ENCODE measurements at regions not wholly inside any gene's neighbourhood (a gene's known extent, or its start where the extent isn't known, plus 50 kb on each side); places are given as distances from the start of the nearest gene placed in this dataset.

GRCh38 chr2:88261725-88262124 is 91.6 kb downstream of the THNSL2 start:
- DNase-seq (ENCODE audit: insufficient read length, low spot score, missing footprints) = no peak
- Histone ChIP-seq H3K27ac (ENCODE audit: low read depth, low read length) (no peak overlapping the region), H2AFZ (ENCODE audit: low read length) (no peak overlapping the region), H3K36me3 (ENCODE audit: insufficient read depth, low read length) (no peaks in the 10 kb centered on the region), H3K4me3 (ENCODE audit: insufficient read depth, low read length) (no peak overlapping the region), H3K79me2 (ENCODE audit: insufficient read depth, low read length) (no peaks in the 10 kb centered on the region), H3K4me1 (ENCODE audit: insufficient read depth, low read length) (no peaks in the 10 kb centered on the region), H4K20me1 (ENCODE audit: insufficient read depth, low read length) (no peaks in the 10 kb centered on the region), H3K27me3 (ENCODE audit: insufficient read depth, low read length) (no peaks in the 10 kb centered on the region), H3K4me2 (ENCODE audit: insufficient read depth, low read length) (no peak overlapping the region), H3K9me3 (ENCODE audit: low read depth, low read length) (no peaks in the 10 kb centered on the region)
- TF ChIP-seq, protein P1, sequence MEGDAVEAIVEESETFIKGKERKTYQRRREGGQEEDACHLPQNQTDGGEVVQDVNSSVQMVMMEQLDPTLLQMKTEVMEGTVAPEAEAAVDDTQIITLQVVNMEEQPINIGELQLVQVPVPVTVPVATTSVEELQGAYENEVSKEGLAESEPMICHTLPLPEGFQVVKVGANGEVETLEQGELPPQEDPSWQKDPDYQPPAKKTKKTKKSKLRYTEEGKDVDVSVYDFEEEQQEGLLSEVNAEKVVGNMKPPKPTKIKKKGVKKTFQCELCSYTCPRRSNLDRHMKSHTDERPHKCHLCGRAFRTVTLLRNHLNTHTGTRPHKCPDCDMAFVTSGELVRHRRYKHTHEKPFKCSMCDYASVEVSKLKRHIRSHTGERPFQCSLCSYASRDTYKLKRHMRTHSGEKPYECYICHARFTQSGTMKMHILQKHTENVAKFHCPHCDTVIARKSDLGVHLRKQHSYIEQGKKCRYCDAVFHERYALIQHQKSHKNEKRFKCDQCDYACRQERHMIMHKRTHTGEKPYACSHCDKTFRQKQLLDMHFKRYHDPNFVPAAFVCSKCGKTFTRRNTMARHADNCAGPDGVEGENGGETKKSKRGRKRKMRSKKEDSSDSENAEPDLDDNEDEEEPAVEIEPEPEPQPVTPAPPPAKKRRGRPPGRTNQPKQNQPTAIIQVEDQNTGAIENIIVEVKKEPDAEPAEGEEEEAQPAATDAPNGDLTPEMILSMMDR (IDR thresholded peaks at IDR 0.05; ENCODE audit: extremely low read depth, low read depth, low read length) = no peak

- H3K4me1 ChIP-seq (ENCODE audit: insufficient read depth, low read length) = no peaks in the 10 kb centered on the region
- no peaks in the 10 kb centered on the region for H3K36me3 ChIP-seq (ENCODE audit: insufficient read depth, low read length)
- H3K9me3 ChIP-seq (ENCODE audit: low read depth, low read length) = no peaks in the 10 kb centered on the region
- H3K4me2 ChIP-seq (ENCODE audit: insufficient read depth, low read length) = no peak overlapping the region
- H3K27ac ChIP-seq (ENCODE audit: low read depth, low read length) = no peak overlapping the region
- TF ChIP-seq, protein P1 (IDR thresholded peaks at IDR 0.05; ENCODE audit: extremely low read depth, low read depth, low read length) = no peak
- no peak overlapping the region for H3K4me3 ChIP-seq (ENCODE audit: insufficient read depth, low read length)
- DNase-seq (ENCODE audit: insufficient read length, low spot score, missing footprints) = no peak
- no peaks in the 10 kb centered on the region for H3K79me2 ChIP-seq (ENCODE audit: insufficient read depth, low read length)
- no peaks in the 10 kb centered on the region for H4K20me1 ChIP-seq (ENCODE audit: insufficient read depth, low read length)
- no peaks in the 10 kb centered on the region for H3K27me3 ChIP-seq (ENCODE audit: insufficient read depth, low read length)
- no peak overlapping the region for H2AFZ ChIP-seq (ENCODE audit: low read length)
Observed at GRCh38 chr2:88258208-88258607, 88.1 kb downstream of the THNSL2 start.

GRCh38 chr2:88254437-88255091 is 84.4 kb downstream of the THNSL2 start:
- Histone ChIP-seq H3K36me3 (ENCODE audit: insufficient read depth, low read length) (no peaks in the 10 kb centered on the region), H4K20me1 (ENCODE audit: insufficient read depth, low read length) (no peaks in the 10 kb centered on the region), H3K27me3 (ENCODE audit: insufficient read depth, low read length) (no peaks in the 10 kb centered on the region), H3K4me3 (ENCODE audit: insufficient read depth, low read length) (no peak overlapping the region), H3K27ac (ENCODE audit: low read depth, low read length) (no peak overlapping the region), H2AFZ (ENCODE audit: low read length) (no peak overlapping the region), H3K4me2 (ENCODE audit: insufficient read depth, low read length) (no peak overlapping the region), H3K4me1 (ENCODE audit: insufficient read depth, low read length) (no peaks in the 10 kb centered on the region), H3K79me2 (ENCODE audit: insufficient read depth, low read length) (no peaks in the 10 kb centered on the region), H3K9me3 (ENCODE audit: low read depth, low read length) (no peaks in the 10 kb centered on the region)
- TF ChIP-seq, protein P1 (IDR thresholded peaks at IDR 0.05; ENCODE audit: extremely low read depth, low read depth, low read length) = no peak
- DNase-seq (ENCODE audit: insufficient read length, low spot score, missing footprints) = peak; percentile 32

DNA sequence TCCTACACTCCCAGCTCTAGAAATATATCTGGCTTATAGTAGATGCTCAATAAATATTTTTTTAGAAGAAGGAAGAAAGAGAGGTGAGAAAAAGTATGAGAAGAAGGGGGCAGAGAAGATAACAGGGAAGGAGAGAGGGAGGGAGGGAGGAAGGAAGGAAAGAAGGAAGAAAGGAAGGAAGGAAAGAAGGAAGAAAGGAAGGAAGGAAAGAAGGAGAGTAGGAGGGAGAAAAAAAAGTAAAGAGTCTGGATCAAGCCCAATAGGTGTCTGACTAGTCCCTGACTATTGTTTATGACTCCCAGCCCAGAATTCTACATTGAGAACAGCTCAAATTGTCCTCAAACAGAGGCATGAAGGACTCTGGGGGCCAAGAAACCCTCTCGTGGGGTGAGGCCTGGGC is 83.9 kb downstream of the THNSL2 start:
- H3K9me3 ChIP-seq (ENCODE audit: low read depth, low read length) = no peaks in the 10 kb centered on the region
- no peaks in the 10 kb centered on the region for H3K27me3 ChIP-seq (ENCODE audit: insufficient read depth, low read length)
- no peak overlapping the region for H3K4me3 ChIP-seq (ENCODE audit: insufficient read depth, low read length)

More for the DNA sequence above, 83.9 kb downstream of the THNSL2 start:
- Histone ChIP-seq H3K4me1 (ENCODE audit: insufficient read depth, low read length) (no peaks in the 10 kb centered on the region), H2AFZ (ENCODE audit: low read length) (no peak overlapping the region), H3K4me2 (ENCODE audit: insufficient read depth, low read length) (no peak overlapping the region), H3K79me2 (ENCODE audit: insufficient read depth, low read length) (no peaks in the 10 kb centered on the region), H3K36me3 (ENCODE audit: insufficient read depth, low read length) (no peaks in the 10 kb centered on the region), H4K20me1 (ENCODE audit: insufficient read depth, low read length) (no peaks in the 10 kb centered on the region), H3K27ac (ENCODE audit: low read depth, low read length) (no peak overlapping the region)
- TF ChIP-seq, protein P1 (IDR thresholded peaks at IDR 0.05; ENCODE audit: extremely low read depth, low read depth, low read length) = no peak
- DNase-seq (ENCODE audit: insufficient read length, low spot score, missing footprints) = no peak

Data from osteoblast (primary cell).